22Rv1 (cell line): ENCODE measurements at regions not wholly inside any gene's neighbourhood (a gene's known extent, or its start where the extent isn't known, plus 50 kb on each side); places are given as distances from the start of the nearest gene placed in this dataset.

ENCODE experiments used
- ZFX ChIP-seq: fragments of 450-650 bp; IDR thresholded peaks from 2 replicates; pipeline ENCODE4 v1.6.1; 2017; ENCODE audit warnings: antibody characterized with exemption, borderline replicate concordance
- TF ChIP-seq, protein P1 (sequence below): fragments of 450-650 bp; IDR thresholded peaks from 2 replicates; pipeline ENCODE4 v1.5.1; 2017; ENCODE audit warnings: mild to moderate bottlenecking

DNA sequence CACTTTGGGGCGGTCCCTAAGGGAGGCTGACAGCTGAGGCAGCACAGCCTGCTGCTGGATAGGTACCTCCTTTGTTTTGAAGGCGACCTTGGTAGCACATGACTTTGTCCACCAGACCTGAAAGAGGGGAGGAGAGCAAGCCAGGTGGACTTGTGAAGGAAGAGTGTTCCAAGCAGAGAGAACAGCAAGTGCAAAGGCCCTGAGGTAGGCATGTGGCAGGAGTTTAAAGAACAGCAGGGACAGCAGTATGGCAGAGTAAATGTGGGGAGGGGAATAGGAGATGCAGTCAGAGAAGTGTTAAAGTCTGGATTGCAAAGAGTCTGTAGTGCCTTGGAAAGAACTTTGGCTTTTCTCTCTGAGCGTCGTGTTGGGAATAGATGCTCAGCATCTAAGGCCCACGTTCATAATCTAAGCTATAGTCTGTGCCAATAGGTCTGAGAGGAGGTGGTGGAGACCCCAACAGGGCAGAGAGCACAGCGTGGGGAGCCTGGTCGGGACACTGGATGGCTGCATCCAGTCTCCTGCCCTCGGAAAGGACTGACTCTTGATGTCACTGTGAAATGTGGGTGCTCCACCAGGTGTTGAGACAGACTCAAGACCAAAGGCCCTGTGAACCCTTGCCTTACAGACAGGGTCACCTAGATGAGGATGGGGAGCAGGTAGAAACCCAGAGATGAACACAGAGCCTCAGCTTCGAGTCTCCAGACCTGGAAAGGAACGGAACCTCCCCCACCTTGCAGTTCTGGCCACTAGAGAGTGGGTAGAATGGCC, 242.1 kb upstream of the PWP1 start:
- TF ChIP-seq ZFX: no peak
- TF ChIP-seq, protein P1, sequence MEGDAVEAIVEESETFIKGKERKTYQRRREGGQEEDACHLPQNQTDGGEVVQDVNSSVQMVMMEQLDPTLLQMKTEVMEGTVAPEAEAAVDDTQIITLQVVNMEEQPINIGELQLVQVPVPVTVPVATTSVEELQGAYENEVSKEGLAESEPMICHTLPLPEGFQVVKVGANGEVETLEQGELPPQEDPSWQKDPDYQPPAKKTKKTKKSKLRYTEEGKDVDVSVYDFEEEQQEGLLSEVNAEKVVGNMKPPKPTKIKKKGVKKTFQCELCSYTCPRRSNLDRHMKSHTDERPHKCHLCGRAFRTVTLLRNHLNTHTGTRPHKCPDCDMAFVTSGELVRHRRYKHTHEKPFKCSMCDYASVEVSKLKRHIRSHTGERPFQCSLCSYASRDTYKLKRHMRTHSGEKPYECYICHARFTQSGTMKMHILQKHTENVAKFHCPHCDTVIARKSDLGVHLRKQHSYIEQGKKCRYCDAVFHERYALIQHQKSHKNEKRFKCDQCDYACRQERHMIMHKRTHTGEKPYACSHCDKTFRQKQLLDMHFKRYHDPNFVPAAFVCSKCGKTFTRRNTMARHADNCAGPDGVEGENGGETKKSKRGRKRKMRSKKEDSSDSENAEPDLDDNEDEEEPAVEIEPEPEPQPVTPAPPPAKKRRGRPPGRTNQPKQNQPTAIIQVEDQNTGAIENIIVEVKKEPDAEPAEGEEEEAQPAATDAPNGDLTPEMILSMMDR: no peak
